Prostate gland (tissue), 2 donors: ENCODE measurements at regions not wholly inside any gene's neighbourhood (a gene's known extent, or its start where the extent isn't known, plus 50 kb on each side); places are given as distances from the start of the nearest gene placed in this dataset.

Experiments used
- DNase-seq: peaks from one replicate; pipeline ENCODE4 v3.0.0-alpha.2; 2019; ENCODE audit warnings: low spot score
- H3K27ac ChIP-seq, 2 donors: fragments of 200-600 bp; sonication (generic); 2 replicates each; pipeline ENCODE4 v1.5.1; 2017 to 2019
- H3K27me3 ChIP-seq: fragments of 200-600 bp; sonication (generic); replicated peaks from 2 replicates; pipeline ENCODE4 v1.5.1; 2019; ENCODE audit not compliant: insufficient read depth
- H3K36me3 ChIP-seq, 2 donors: fragments of 200-600 bp; sonication (generic); 1 replicate in 1 of 2; 2 replicates in 1 of 2; pipeline versions ENCODE4 v1.5.1 to v1.8.1; 2017 to 2019
- H3K4me1 ChIP-seq: fragments of 200-600 bp; sonication (generic); replicated peaks from 2 replicates; pipeline ENCODE4 v1.5.1; 2019
- H3K4me3 ChIP-seq, 2 donors: fragments of 200-600 bp; sonication (generic); 2 replicates each; pipeline ENCODE4 v1.5.1; 2017 to 2019
- H3K9me3 ChIP-seq: fragments of 200-600 bp; sonication (generic); 2 replicates; pipeline ENCODE4 v1.5.1; 2017
- CTCF ChIP-seq, 4 experiments: fragments of 200-600 bp in 2 of 4; fragments of 450-650 bp in 2 of 4; sonication (generic) in 2 of 4; IDR thresholded peaks; 1 replicate in 3 of 4; 2 replicates in 1 of 4; pipeline ENCODE4 v1.5.1; 2016 to 2019; ENCODE audit warnings: antibody characterized with exemption in 4 of 4, mild to moderate bottlenecking in 2 of 4, moderate library complexity in 2 of 4
- POLR2A ChIP-seq: fragments of 450-650 bp; IDR thresholded peaks from one replicate; pipeline ENCODE4 v1.6.1; 2016; ENCODE audit warnings: antibody characterized with exemption, mild to moderate bottlenecking
- POLR2AphosphoS5 ChIP-seq: sonication (generic); formaldehyde crosslinking; IDR thresholded peaks from one replicate; pipeline ENCODE4 v1.6.1; 2017; ENCODE audit warnings: antibody characterized with exemption
- WGBS: methylation state at CpG from one replicate; pipeline ENCODE4 v1.1.5; 2018; 5-methylcytosine and 5-hydroxymethylcytosine counted together
- intact Hi-C: fragments of 100-400 bp; cut with DNase I; formaldehyde crosslinking; loops from one replicate; pipeline ENCODE4 v1.14.2; 2022

DNA sequence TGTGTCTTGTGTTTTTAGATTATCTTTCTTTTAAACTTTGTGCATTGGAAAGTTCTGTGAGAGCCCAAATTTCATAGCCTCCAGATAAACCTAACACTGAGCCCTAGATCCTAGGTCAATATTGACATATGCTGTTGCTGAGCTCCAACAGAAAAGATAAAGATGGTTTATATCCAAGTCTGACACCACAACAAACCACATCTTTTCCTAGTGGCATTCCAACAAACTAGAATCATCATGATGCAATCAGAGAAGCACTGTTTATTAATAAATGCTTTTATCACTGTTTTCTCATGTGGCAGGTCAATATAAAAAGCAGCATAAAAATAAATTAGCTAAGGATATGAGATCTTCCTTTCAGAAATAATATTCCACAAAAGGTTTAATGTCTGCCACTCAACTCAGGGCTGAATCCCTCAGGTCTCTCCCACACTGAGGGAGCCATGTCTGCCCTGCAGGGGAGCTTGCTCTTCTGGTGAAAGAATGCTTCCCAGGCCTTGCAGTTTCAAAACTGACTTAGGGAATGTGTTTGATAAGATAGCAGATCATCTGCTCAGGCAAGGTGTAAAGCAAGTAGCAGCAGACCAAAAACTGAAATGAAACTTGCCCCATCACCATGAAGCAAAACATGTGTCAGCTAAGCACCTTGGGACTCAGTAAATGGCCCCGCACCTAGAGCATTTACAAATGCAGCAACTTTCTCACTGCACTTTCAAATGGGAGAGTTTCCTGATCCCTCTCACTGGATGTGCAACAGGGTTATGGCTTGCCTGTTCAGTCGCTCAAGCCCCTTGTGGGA is 493.0 kb downstream of the AGTPBP1 start:
- TF ChIP-seq POLR2A (no peak), CTCF (IDR thresholded peaks at IDR 0.05) (no peak), POLR2AphosphoS5 (no peak)

GRCh38 chr9:85246541-85246940 is 495.2 kb downstream of the AGTPBP1 start:
- no peak for DNase-seq
- Histone ChIP-seq H3K36me3 (no peaks in the 10 kb centered on the region), H3K27ac (no peak overlapping the region), H3K4me1 (no peaks in the 10 kb centered on the region), H3K4me3 (no peak overlapping the region), H3K9me3 (no peaks in the 10 kb centered on the region), H3K27me3 (no peaks in the 10 kb centered on the region)
- WGBS = 75% methylated on average over 7 of the region's 7 CpGs
- TF ChIP-seq CTCF (IDR thresholded peaks at IDR 0.05) = no peak
- TF ChIP-seq POLR2A = no peak
- no peak for TF ChIP-seq POLR2AphosphoS5
- intact Hi-C loops = no loop called here

More for the DNA sequence above, 493.0 kb downstream of the AGTPBP1 start:
- no peak overlapping the region for H3K4me3 ChIP-seq
- intact Hi-C loops = no loop called here
- H3K27me3 ChIP-seq = no peaks in the 10 kb centered on the region
- no peaks in the 10 kb centered on the region for H3K36me3 ChIP-seq
- H3K4me1 ChIP-seq = no peaks in the 10 kb centered on the region
- H3K9me3 ChIP-seq = no peaks in the 10 kb centered on the region
- H3K27ac ChIP-seq = no peak overlapping the region
- 100% methylated on average over 2 of the region's 2 CpGs for WGBS
- no peak for DNase-seq

DNA sequence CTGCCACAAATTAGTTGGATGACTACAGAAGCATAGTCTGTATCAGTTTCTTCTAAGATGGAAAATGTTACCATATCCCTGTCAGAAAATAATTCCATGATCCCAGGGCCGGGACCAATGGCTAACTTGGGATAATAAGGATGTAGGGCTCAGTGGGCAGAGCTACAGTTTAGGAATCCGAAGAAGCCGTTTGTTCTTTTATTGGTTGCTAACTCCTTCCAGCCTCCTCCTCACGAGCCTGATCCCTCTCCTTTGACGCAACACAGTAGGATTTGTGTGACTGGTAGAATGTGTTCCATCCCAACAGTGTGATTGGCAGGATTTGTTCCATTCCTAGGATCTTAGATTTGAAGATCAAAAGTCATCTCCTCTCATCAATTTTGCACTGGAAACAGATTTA is 496.9 kb downstream of the AGTPBP1 start:
- Histone ChIP-seq H3K27ac (no peak overlapping the region), H3K4me1 (no peaks in the 10 kb centered on the region), H3K4me3 (no peak overlapping the region), H3K27me3 (no peaks in the 10 kb centered on the region), H3K36me3 (no peaks in the 10 kb centered on the region), H3K9me3 (no peaks in the 10 kb centered on the region)
- WGBS = 39% methylated on average over 5 of the region's 5 CpGs
- intact Hi-C loops = no loop called here
- TF ChIP-seq CTCF (IDR thresholded peaks at IDR 0.05) = no peak
- TF ChIP-seq POLR2A = no peak
- DNase-seq = no peak

DNA sequence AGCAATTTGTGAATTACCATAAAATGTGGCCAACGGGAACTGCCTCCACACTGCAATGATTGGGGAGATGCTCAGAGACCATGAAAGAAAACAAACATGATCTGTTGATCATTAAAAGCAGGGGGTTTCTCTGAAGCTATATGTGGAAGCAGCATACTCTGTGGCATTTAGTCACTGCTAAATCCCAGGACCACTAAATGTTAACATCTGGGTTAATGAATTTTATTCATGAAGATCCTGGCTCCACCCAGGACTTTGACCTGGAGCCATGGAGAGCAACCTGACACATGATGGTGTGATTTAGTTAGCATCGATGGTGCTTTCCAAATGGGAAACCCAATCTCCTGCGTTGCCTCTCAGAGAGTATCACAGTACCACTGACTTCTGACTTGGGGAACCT is 497.8 kb downstream of the AGTPBP1 start:
- H3K27me3 ChIP-seq = no peaks in the 10 kb centered on the region
- TF ChIP-seq POLR2AphosphoS5 = no peak
- no peak for TF ChIP-seq CTCF (IDR thresholded peaks at IDR 0.05)
- TF ChIP-seq POLR2A = no peak
- H3K4me1 ChIP-seq = no peaks in the 10 kb centered on the region
- H3K27ac ChIP-seq = no peak overlapping the region
- H3K4me3 ChIP-seq = no peak overlapping the region
- no peaks in the 10 kb centered on the region for H3K9me3 ChIP-seq
- no peaks in the 10 kb centered on the region for H3K36me3 ChIP-seq
- 85% methylated on average over 3 of the region's 3 CpGs for WGBS
- intact Hi-C loops = no loop called here
- no peak for DNase-seq

DNA sequence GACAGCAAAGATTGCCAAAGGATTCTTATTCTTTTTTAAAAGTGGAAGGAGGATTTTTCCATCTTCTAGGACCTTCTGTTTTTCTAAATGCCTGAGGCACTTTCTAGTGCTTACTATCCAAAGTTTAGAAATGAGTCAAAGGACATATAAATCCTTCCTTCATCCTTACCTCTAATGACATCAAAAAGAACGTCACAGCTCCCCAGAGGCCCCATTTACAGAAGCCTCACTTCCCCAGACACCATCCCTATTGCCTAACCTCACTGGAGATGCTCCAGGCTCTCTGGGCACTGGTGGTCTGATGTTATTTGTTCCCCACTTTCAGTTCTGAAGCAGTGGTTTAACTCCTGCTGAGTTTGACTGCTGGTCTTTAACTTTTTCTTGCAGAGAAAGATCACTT is 504.3 kb downstream of the AGTPBP1 start:
- Histone ChIP-seq H3K4me1 (no peaks in the 10 kb centered on the region), H3K9me3 (no peaks in the 10 kb centered on the region), H3K36me3 (no peaks in the 10 kb centered on the region), H3K27ac (no peak overlapping the region), H3K4me3 (no peak overlapping the region), H3K27me3 (no peaks in the 10 kb centered on the region)
- intact Hi-C loops = no loop called here
- no peak for TF ChIP-seq CTCF (IDR thresholded peaks at IDR 0.05)
- TF ChIP-seq POLR2A = no peak
- TF ChIP-seq POLR2AphosphoS5 = no peak
- DNase-seq = no peak
- 18% methylated on average over 1 of the region's 1 CpG for WGBS
